ENCODE measurements at regions not wholly inside any gene's neighbourhood (a gene's known extent, or its start where the extent isn't known, plus 50 kb on each side); places are given as distances from the start of the nearest gene placed in this dataset.

DNA sequence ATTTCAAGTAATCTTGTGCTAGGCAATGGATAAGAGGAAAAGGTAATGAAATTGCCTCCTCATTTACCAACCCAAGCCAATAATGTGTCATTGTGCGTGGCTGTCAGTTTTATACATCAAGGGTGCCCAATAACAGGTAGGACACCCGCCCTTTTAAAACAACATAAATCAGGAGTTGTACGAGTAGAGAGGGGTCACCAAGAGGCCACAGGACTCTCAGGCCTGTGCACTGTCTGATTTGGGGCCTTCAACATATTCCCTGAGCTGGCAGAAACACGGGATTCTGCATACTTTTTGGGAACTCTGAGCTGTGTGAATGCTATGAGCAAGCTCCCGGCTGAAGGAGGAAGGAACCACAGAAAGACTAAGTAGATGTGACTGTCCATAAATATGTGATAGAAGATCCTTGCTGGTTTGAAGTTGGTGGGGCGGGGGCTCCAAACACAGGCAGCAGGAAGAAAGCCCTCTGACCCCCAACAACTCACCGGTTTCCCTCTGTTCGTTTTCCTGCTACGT, 82.7 kb upstream of the MAML3 start (continued):
- no peak for TF ChIP-seq ZNF219 (CRISPR knock-in tag; IDR thresholded peaks at IDR 0.05; ENCODE audit: borderline replicate concordance)
- TF ChIP-seq SP1 (CRISPR knock-in tag; conservative IDR thresholded peaks at IDR 0.05), result no peak
- TF ChIP-seq ZNF138 (CRISPR knock-in tag; conservative IDR thresholded peaks at IDR 0.05), result no peak
- TF ChIP-seq ZNF425 (CRISPR knock-in tag; conservative IDR thresholded peaks at IDR 0.05), result no peak
- no peak for TF ChIP-seq MXD4 (CRISPR knock-in tag; IDR thresholded peaks at IDR 0.05; ENCODE audit: borderline replicate concordance)
- no peak for TF ChIP-seq ETV6 (CRISPR knock-in tag; IDR thresholded peaks at IDR 0.05)
- no peak for TF ChIP-seq EMX1 (CRISPR knock-in tag; IDR thresholded peaks at IDR 0.05)

- POLR2A ChIA-PET, result no interaction called here
These were observed 80.7 kb upstream of the MAML3 start for GRCh38 chr4:140234697-140235060.

GRCh38 chr4:140233791-140234696, 80.1 kb upstream of the MAML3 start:
- peaks cover 3% of the 10 kb centered on the region; the same call in 1 of the 2 replicates for H3K36me3 Mint-ChIP-seq
- peaks cover 4% of the 10 kb centered on the region for H3K9me3 Mint-ChIP-seq
- H3K4me3 Mint-ChIP-seq, result no peak overlapping the region
- no peak overlapping the region for H3K27ac Mint-ChIP-seq
- no peak for DNase-seq (ENCODE audit: low spot score)
- POLR2A ChIA-PET, result no interaction called here
- no peak for ATAC-seq
- H3K27me3 Mint-ChIP-seq (ENCODE audit: low read depth), result no peaks in the 10 kb centered on the region
- CTCF ChIA-PET, result interaction anchor here (1.4 kb wide), 1 partner anchor 19 kb away, joined by 4 read pairs; no protein-coding TSS in a partner anchor
- H3K4me1 Mint-ChIP-seq, result peaks cover 50% of the 10 kb centered on the region
- TF ChIP-seq, protein P1, sequence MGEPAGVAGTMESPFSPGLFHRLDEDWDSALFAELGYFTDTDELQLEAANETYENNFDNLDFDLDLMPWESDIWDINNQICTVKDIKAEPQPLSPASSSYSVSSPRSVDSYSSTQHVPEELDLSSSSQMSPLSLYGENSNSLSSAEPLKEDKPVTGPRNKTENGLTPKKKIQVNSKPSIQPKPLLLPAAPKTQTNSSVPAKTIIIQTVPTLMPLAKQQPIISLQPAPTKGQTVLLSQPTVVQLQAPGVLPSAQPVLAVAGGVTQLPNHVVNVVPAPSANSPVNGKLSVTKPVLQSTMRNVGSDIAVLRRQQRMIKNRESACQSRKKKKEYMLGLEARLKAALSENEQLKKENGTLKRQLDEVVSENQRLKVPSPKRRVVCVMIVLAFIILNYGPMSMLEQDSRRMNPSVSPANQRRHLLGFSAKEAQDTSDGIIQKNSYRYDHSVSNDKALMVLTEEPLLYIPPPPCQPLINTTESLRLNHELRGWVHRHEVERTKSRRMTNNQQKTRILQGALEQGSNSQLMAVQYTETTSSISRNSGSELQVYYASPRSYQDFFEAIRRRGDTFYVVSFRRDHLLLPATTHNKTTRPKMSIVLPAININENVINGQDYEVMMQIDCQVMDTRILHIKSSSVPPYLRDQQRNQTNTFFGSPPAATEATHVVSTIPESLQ (CRISPR knock-in tag; IDR thresholded peaks at IDR 0.05), result no peak
- TF ChIP-seq ZNF138 (CRISPR knock-in tag; conservative IDR thresholded peaks at IDR 0.05), result no peak
- TF ChIP-seq ZBTB21 (CRISPR knock-in tag; IDR thresholded peaks at IDR 0.05; ENCODE audit: borderline replicate concordance), result no peak
- no peak for TF ChIP-seq E2F4 (CRISPR knock-in tag; IDR thresholded peaks at IDR 0.05; ENCODE audit: borderline replicate concordance, low read depth)
- TF ChIP-seq, protein P2, sequence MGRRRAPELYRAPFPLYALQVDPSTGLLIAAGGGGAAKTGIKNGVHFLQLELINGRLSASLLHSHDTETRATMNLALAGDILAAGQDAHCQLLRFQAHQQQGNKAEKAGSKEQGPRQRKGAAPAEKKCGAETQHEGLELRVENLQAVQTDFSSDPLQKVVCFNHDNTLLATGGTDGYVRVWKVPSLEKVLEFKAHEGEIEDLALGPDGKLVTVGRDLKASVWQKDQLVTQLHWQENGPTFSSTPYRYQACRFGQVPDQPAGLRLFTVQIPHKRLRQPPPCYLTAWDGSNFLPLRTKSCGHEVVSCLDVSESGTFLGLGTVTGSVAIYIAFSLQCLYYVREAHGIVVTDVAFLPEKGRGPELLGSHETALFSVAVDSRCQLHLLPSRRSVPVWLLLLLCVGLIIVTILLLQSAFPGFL (CRISPR knock-in tag; IDR thresholded peaks at IDR 0.05; ENCODE audit: borderline replicate concordance), result no peak
- no peak for TF ChIP-seq NFYB (CRISPR knock-in tag; conservative IDR thresholded peaks at IDR 0.05; ENCODE audit: low read depth)
- TF ChIP-seq ZNF423 (CRISPR knock-in tag; IDR thresholded peaks at IDR 0.05), result no peak
- TF ChIP-seq FOXJ3 (CRISPR knock-in tag; IDR thresholded peaks at IDR 0.05; ENCODE audit: borderline replicate concordance), result no peak
- no peak for TF ChIP-seq ZNF671 (CRISPR knock-in tag; IDR thresholded peaks at IDR 0.05)
- TF ChIP-seq CREB1 (CRISPR knock-in tag; IDR thresholded peaks at IDR 0.05), result no peak
- no peak for TF ChIP-seq TEAD1 (CRISPR knock-in tag; IDR thresholded peaks at IDR 0.05)
- TF ChIP-seq EMX1 (CRISPR knock-in tag; IDR thresholded peaks at IDR 0.05), result no peak
- TF ChIP-seq ZNF512 (CRISPR knock-in tag; IDR thresholded peaks at IDR 0.05; ENCODE audit: borderline replicate concordance), result no peak

More at GRCh38 chr4:140234697-140235060, 80.7 kb upstream of the MAML3 start:
- TF ChIP-seq CDX4 (CRISPR knock-in tag; IDR thresholded peaks at IDR 0.05; ENCODE audit: borderline replicate concordance) (no peak), CREB1 (CRISPR knock-in tag; IDR thresholded peaks at IDR 0.05) (no peak)
- Mint-ChIP-seq H3K4me3 (no peak overlapping the region), H3K9me3 (peaks cover 3% of the 10 kb centered on the region), H3K27ac (no peak overlapping the region), H3K36me3 (peaks cover 3% of the 10 kb centered on the region; the same call in 1 of the 2 replicates), H3K4me1 (peaks cover 56% of the 10 kb centered on the region), H3K27me3 (ENCODE audit: low read depth) (no peaks in the 10 kb centered on the region; the same call in 1 of the 2 replicates)
- CTCF ChIA-PET, result interaction anchor here (1.4 kb wide), 1 partner anchor 18 kb away, joined by 4 read pairs; no protein-coding TSS in a partner anchor
- DNase-seq (ENCODE audit: low spot score) (no peak), ATAC-seq (no peak)

Data from WTC11 (cell line).